ENCODE measurements at regions not wholly inside any gene's neighbourhood (a gene's known extent, or its start where the extent isn't known, plus 50 kb on each side); places are given as distances from the start of the nearest gene placed in this dataset.

DNA sequence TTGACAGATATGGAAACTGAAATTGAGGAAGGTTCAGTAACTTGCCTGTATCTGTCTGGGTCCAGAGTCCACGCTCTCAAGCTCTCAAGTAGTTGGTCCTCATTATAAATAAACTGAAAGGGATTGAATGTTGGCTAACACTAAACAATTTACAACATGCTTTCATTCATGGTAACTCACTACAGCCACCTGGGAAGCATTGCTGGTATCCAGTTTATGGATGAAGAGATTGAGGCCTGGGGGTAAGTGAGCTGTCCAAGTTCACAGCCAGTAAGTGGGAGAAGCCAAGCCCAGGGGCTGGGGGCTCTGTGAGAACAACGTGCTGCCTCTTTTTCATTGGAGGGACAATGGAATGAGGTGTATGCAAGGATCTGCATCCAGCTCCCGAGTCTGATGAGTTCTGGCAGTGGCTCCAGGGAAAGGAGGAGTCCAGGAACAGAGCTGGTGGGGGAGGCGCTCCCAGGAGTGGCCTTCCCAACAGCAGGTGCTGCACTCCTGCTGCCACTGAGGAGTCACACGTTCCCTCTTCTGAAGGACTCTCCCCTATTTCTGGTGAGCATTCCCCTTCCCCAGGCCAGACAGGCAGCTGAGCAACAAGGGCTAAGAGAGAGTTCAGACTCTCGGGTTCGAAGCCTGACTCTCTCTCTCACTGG lies 175.8 kb downstream of the CSNK2A3 start:
- DNase-seq (ENCODE audit: extremely low read depth, low read depth): no peak

DNA sequence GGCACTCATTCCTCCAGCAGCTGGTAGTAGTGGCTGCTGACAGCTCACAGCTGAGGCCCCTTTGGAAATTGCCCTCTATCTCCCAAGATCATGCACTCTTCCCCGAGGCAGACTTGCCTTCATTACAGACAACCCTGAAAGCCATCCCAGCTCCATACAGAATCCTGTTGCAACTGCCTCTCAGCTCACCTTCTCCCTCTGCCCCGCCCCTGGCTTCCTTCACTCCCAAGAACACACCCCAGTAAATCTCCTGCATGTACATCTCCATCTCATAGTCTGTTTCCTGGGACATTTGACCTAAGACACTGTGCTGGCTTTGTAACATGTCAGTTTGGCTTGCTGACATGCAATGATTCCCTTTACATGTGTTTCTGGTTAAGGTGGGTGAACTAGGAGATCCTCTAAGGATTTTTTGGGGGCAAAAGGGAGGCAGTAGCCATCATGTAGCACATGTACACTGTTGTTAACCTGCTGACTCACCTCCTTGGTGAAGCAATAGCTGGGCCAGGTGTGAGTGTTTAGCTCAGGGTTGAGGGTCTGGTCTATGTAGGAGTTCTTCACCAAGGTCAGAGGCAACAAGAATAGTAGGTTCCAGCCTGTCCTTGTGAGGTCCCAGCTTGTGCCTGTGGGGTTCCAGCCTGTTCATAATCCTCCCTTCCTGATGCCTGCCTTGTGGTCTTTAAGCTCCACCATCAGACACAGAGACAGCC lies 179.6 kb downstream of the CSNK2A3 start:
- DNase-seq (ENCODE audit: extremely low read depth, low read depth): no peak

DNA sequence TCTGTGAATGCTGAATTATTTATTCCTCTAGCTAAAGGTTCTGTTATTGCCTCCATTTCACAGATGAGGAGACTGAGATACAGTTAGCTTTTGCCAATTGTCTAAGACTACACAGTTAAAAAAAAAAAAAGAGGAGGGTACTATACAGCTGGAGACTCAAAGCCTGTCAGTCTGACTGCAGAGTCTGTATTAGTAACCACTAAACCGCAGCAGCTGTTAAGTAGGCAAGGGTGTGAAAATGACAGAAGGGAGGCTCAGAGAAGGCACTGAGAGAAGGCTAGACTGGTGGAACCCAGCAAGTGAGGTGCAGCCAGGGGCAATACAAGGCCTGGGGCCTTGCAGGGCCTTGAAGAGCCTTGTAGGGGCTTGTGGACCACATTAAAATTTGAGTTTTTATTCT lies 181.2 kb downstream of the CSNK2A3 start:
- DNase-seq (ENCODE audit: extremely low read depth, low read depth): no peak

DNA sequence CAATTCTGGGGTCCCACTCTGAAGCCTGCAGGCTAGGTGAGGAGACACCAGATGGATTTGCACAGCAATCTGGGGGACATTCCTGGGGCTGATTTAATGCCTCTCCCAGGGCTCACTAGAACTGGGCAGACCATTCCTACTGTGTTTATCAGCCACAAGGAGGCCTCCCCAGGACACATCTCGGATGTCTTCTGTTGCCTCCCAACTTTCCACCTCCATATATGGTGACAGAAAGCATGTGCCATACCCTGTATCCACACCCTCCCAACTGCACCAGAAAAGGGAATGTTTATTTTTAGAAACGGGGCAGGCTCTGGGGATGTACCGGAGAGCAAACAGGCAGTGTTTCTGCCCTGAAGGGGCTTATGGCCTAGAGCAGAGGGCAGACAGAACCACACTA lies 181.8 kb downstream of the CSNK2A3 start:
- DNase-seq (ENCODE audit: extremely low read depth, low read depth): no peak

DNA sequence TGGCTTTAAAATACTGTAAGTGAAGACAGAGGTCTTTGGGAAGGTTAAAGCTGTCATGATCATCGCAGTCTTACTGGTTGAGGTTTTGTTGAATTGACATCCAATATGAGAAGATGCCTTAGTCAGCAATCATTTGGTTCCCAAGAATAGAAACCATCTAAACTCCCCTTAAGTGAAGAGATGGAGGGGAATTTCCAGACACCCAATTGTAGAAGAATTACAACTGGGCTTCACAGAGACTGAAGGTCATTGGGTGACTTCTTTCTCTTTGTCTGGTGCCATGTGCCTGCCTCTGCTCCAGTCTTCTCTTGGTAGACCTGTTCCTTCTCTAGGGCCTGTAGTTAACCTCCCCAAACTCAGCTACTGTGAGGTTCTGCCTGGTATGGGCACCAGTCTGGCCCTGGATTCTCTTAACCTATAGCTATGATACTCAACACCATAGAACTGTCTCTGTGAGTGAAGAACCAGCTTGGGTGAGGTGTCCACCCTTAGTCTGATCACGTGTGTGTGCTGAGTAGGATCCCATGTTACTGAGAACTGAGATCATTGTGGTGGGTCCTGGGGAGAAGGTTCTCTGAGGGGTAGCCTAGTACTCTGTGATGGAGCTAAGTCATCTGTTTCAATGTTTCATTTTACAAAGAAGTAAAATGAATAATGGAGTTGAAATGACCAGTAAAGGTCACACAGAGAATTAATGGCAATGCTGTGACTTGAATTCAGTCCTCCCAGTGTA lies 182.5 kb downstream of the CSNK2A3 start:
- no peak for DNase-seq (ENCODE audit: extremely low read depth, low read depth)

DNA sequence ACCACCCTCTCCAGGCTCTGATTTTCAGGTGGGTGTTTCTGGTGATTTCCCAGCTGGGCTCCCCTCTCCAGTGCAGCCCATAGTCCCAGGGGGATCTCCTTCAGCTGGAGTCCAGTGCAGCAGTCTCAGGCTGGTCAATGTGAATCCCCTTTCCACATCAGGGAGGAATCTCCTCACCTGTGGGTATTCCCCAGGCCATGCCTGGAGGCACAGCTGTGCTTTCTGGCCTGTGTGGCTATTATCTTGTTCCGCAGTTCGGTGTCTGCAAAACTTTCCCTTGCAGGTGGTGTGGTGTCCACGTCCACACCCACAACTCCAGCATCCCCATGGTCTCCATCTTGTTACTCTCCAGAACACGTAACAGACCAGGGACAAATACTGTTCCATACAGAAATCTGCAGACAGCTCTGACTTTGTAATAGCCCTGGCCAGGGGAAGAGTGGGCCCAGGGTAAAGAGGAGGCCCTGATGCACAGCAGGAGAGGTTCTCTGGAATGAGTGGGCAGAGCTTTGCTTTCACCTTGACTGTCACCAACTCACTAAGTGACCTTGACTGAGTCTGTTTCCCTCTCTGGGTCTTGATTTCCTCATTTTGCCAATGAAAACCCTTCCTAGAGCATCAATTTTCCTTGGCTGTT lies 183.2 kb downstream of the CSNK2A3 start:
- DNase-seq (ENCODE audit: extremely low read depth, low read depth): no peak

DNA sequence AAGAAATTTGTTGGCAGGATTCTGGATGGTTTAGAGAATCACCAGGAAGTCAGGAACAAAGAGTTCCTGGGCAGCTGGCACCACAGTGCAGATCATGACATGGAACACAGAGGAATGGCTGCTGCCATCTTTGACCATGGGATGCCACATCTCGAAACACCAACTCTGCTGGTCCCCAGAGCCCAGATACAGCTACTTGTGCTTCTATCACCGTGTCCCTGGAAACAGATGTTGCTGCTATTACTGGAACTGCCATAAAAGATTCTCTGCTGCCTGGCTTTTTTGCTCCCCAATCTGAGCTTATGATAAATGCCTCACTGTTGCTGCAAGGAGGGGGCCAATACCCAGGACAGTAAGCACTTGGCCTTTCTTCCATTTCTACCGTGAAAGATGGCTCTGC lies 185.2 kb downstream of the CSNK2A3 start:
- no peak for DNase-seq (ENCODE audit: extremely low read depth, low read depth)

DNA sequence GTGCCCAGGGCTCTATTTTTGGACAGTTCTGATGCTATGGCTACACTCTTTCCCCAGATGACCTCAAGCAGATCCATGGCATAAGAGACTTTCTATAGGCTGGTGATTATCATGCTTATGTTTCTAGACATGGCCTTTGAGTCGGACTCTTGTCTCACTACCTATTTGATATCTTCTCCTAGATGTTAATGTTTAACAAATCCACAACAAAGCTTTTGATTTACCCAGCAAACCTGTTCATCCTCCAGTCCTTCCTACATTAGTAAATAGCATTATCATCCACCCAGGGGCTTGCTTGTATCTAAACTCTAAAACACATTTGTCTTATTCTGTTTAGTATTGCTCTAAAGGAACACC lies 188.7 kb downstream of the CSNK2A3 start:
- DNase-seq (ENCODE audit: extremely low read depth, low read depth): no peak

DNA sequence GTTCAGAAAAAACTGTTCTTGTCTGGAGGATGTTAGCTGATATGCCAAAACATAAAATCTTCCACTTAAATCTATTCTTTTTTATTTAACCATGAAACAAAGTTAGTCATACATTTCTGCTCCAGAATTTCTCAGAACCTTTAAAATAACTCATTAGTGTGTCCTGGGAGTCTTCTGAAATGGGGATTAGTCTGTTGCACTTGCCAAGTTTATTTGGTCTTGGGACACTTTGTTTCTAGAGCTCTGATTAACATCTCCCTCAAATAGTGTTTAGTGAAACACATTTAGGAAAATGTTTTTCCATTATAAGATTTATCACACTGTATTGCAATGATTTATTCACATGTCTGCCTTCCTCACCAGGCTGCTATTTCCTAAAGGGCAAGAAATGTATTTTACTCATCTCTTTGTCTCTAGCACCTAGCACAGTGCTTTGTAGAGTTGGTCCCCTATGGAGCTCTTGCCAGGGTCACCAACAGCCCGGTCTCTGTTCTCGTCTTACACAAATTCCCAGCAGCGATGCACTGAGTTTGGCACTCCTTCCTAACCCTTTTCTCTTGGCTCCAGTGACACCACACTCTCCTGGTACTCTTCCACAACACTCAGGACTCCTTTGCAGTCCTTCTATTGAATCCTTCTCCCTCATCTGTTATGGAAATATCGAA lies 189.2 kb downstream of the CSNK2A3 start:
- DNase-seq (ENCODE audit: extremely low read depth, low read depth): no peak

DNA sequence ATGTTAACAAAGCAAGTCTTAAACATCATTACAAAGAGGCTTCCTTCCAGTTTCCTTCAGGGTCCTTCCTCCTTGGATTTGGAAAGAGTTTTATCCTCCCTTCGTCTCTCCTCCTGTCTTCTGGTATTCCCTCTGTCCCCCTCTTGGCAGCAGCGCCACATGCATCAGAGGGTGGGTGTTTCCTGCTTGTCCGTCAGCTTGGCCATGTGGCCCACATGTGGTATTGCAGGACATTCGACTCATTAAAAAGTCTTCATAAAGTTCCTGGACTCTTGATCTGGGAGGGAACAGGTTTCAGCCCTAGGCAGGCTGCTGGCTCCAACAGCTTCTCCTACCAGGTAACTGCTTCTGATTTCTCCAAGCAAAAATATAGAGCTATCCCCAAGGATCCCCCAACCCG lies 189.8 kb downstream of the CSNK2A3 start:
- no peak for DNase-seq (ENCODE audit: extremely low read depth, low read depth)

DNA sequence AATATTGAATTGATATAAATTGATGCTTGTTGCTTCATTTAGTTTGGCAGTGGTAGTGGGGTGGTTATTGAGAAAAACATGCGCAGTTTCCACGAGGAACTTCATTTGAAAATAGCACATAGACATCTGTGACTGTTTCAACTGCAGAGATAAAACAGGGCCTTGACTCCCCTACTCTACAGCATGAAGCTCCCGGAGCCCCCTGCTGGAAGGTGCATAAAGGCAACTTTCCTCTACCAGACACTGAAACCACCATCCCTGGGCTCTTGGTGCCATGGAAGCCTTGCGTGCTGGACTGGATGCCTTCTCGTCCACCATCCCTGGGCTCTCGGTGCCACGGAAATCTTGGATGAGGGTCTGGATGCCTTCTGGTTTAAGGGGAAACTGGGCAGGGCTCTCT lies 195.9 kb downstream of the CSNK2A3 start:
- DNase-seq (ENCODE audit: extremely low read depth, low read depth): peak; percentile 15

DNA sequence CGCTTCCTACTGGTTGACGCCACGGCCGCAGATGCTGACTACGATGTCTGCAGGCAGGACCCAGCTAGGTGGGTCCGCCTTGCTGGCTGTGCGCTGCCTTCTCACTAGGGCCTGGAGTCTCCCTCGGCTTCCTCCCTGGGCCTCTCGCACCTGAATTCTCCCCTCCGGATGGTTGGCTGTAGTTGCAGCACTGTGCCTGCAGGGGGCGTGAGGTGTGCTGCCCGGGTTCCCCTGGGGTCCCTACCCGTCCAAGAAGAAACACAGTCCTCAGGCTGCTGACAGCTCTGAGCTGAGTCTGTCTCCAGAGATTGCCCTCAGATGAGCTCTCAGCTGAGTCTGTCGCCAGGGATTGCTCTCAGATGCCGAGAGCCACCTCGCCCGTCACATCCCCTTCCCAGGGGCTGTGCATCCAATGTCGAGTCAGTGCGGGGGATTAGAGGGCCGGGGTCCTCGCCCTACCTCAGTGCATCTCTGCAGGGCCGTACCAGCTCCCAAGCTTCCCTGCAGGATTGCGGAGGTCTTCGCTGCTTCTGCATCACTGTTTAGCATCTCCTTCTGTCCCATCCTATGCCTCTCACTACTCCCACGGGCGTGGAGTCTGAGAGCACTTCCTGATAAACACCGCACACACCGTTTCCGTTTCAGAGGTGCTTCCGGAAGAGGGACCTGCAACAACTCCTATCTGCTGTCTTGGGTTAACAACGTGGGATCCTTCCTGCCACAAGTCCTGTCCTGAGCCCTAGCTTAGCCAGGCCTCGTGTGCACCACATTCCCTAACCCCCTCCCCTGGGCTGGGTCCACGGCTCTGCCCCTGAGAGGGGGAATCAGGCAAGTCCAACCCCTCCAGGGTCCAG lies 196.9 kb downstream of the CSNK2A3 start:
- DNase-seq (ENCODE audit: extremely low read depth, low read depth): no peak

DNA sequence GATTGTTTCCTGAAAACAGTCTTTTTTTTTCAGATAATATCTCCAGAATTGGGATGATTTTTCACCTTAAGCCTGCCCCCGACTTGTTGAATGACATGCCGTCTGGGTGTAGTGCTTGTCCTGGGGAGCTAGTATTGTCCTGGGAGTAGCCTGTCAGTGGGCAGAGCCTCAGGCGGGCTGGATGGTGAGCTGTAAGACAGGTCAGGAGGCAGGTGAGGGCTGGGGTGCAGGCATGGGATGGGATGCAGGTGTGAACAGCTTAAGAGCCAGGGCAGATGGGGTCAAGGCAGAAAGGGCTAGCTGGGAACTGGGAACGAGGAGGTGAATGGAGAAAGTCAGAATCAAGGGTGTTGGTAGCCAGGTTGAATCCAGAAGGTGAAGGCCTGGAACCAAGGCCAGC lies 200.2 kb downstream of the CSNK2A3 start:
- DNase-seq (ENCODE audit: extremely low read depth, low read depth): no peak

DNA sequence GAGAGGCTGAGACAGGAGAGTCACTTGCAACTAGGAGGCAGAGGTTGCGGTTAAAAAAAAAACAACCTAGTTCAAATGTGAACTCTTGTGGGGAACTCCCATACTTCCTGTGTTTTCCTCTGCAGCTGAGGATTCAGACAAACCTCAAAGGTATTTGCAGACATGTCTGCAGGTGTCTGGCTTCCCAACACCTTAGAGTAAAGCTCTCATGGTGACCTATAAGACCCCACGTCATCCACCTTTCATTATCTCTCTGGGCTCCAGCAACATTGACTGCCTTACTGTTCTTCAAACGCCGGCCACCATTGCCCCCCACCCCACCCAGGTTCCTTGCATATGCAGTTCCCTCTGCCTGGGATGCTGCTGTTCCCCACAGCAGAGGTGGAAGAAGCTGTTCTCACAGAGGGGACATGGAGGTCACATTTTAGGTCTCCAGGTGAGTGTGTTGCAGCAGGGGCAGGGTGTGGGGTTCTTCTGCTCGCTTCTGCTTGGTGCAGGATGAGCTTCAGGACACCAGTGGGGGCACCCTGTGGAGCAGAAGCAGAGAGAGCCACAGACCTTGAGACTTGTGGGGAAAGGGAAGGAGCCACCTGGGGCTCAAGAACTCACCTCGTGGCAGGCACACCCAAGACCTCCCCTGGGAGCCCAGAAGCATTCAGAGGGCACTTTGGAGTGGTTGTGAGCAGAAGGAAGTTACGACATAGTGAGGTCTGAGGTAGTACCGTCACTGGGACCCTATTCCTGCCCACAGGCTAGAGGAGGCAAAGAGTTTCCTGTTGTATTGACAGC lies 203.2 kb downstream of the CSNK2A3 start:
- DNase-seq (ENCODE audit: extremely low read depth, low read depth): no peak

DNA sequence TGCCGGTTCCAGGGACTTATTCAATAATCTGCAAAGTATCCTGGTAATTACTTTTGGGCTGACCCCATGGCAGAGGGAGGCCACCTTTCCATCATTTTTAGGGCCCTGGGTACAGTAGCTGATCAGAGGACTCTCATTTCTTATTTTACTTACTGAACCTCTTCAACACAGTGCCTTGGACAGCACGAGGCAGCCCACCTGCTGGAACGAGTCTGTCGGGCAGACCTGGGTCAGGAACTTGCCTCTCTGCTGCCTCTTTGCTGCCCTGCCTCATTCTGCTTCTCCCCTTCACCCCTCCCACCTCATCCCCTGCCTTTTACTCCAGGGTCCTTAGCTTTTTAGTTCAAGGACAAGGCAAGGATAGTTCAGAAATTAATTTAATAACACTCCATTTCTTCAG lies 204.5 kb downstream of the CSNK2A3 start:
- DNase-seq (ENCODE audit: extremely low read depth, low read depth): no peak

DNA sequence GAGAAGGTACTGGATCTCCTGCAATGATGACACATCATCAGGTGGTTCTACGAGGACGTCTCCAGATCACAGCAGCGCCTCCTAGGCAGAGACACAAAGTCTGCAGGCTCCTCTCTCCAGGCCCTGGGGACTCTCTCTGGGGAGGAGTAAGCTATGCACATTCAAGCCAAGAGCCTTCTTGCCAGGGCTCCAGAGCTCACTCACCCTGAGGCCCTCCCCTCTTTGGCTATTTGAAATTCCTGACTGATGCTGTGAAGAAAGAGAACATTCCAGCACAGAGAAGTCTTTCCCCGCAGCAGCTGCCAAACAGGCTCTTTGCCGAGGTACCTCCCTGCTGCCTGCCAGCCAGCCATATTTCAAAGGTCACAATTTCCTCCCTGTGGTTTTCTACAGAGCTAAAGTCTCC lies 204.9 kb downstream of the CSNK2A3 start:
- DNase-seq (ENCODE audit: extremely low read depth, low read depth): no peak

DNA sequence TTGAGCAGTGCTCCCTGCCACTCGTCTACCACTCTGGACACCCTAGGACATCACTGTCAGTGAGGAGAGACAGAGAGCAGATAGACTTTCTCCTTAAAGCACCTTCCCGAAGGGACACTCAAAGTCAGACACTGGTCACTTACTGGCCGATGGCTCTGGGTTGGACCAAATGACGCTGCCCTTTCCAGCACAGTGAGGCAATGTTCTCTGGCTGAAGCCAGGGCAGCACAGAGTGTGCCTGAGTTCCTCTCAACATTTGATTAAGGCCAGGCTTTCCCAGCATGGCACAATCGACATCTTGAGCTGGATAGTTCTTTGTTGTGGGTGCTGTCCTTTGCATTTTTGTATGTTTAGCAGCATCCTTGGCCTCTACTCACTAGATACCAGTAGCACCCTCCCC lies 206.2 kb downstream of the CSNK2A3 start:
- no peak for DNase-seq (ENCODE audit: extremely low read depth, low read depth)

DNA sequence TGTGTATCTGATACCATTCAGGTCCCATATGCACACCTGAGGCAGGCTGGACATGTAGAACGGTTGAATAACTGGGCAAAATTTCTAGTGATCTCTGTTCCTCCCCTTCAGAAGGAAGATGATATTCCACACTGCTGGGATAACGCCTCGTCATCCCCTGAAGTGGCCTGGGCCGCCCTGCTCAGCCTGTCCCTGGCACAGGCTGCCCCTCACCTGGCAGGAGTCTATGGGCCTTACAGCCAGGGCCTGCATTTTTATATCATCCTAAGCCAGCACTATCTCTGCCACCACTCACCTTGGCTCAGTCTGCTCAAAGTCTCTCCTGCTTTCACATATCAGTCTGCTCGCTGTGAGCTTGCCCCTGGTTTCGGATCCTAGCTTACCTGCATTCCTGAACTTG lies 209.2 kb downstream of the CSNK2A3 start:
- DNase-seq (ENCODE audit: extremely low read depth, low read depth): no peak

DNA sequence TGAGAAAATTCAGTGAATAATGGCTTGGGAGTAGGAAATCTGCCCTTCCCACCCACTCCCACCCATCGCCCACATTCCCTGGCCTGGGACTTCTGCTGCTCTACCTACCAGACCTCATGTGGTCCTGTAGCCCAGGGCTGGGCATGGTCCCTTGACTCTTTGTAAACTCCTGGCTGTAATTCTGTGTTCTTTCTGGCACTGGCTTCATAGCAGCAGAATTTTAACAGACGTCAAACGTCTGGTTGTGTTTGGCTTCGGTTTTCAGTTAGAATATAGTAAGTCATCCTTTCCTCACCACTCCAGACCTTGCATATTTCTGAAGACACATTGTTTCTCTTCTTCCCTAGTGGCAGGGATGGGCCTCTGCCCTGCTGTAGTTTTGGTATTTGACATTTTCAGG lies 210.6 kb downstream of the CSNK2A3 start:
- no peak for DNase-seq (ENCODE audit: extremely low read depth, low read depth)
